RWPE2 (cell line): ENCODE measurements at regions not wholly inside any gene's neighbourhood (a gene's known extent, or its start where the extent isn't known, plus 50 kb on each side); places are given as distances from the start of the nearest gene placed in this dataset.

Experiments used
- ATAC-seq: fragments of 200-7000 bp; cut with Tn5 transposase; 3 replicates; pipeline ENCODE4 v1.9.1; 2021; ENCODE audit warnings: low read depth
- DNase-seq: peaks from one replicate; pipeline ENCODE4 v3.0.0-alpha.2; 2020; ENCODE audit warnings: low spot score
- H3K27ac ChIP-seq: fragments of 450-650 bp; 2 replicates; pipeline ENCODE4 v1.5.1; 2017; ENCODE audit warnings: mild to moderate bottlenecking; ENCODE audit not compliant: poor library complexity, severe bottlenecking
- H3K27me3 ChIP-seq: fragments of 250-450 bp; sonication (Bioruptor Pico); 2 replicates; pipeline ENCODE4 v1.5.1; 2021; ENCODE audit warnings: mild to moderate bottlenecking, moderate library complexity; ENCODE audit not compliant: insufficient read depth, poor library complexity, severe bottlenecking
- H3K36me3 ChIP-seq: fragments of 250-450 bp; sonication (Bioruptor Pico); 2 replicates; pipeline ENCODE4 v1.5.1; 2020; ENCODE audit warnings: low read depth, mild to moderate bottlenecking, moderate library complexity
- H3K4me1 ChIP-seq: fragments of 250-450 bp; sonication (Bioruptor Pico); 2 replicates; pipeline ENCODE4 v1.5.1; 2021; ENCODE audit warnings: mild to moderate bottlenecking, moderate library complexity; ENCODE audit not compliant: insufficient read depth, poor library complexity, severe bottlenecking
- H3K4me3 ChIP-seq: fragments of 250-450 bp; sonication (Bioruptor Pico); 2 replicates; pipeline ENCODE4 v1.5.1; 2021; ENCODE audit warnings: mild to moderate bottlenecking, moderate library complexity; ENCODE audit not compliant: severe bottlenecking
- H3K9me3 ChIP-seq: fragments of 250-450 bp; sonication (Bioruptor Pico); 2 replicates; pipeline ENCODE4 v1.5.1; 2021; ENCODE audit warnings: mild to moderate bottlenecking, moderate library complexity; ENCODE audit not compliant: severe bottlenecking
- CTCF ChIP-seq: fragments of 450-650 bp; IDR thresholded peaks from one replicate; pipeline ENCODE4 v1.5.1; 2017; ENCODE audit warnings: mild to moderate bottlenecking, moderate library complexity; ENCODE audit not compliant: poor library complexity, severe bottlenecking

- DNase-seq (no peak), ATAC-seq (no peak)
- Histone ChIP-seq H3K4me3 (no peak overlapping the region), H3K36me3 (no peaks in the 10 kb centered on the region), H3K27ac (no peak overlapping the region), H3K27me3 (peaks cover 37% of the 10 kb centered on the region), H3K4me1 (no peaks in the 10 kb centered on the region), H3K9me3 (no peaks in the 10 kb centered on the region)
- no peak for TF ChIP-seq CTCF
These were observed 659.2 kb downstream of the MTRR start for GRCh38 chr5:8528106-8528505.

GRCh38 chr5:8538821-8539220, 669.9 kb downstream of the MTRR start:
- ATAC-seq (no peak), DNase-seq (no peak)
- H3K4me1 ChIP-seq = no peaks in the 10 kb centered on the region
- no peak for TF ChIP-seq CTCF
- H3K27ac ChIP-seq = no peak overlapping the region
- peaks cover 26% of the 10 kb centered on the region for H3K27me3 ChIP-seq
- no peaks in the 10 kb centered on the region for H3K36me3 ChIP-seq
- H3K4me3 ChIP-seq = no peak overlapping the region
- no peaks in the 10 kb centered on the region for H3K9me3 ChIP-seq

- Histone ChIP-seq H3K36me3 (no peaks in the 10 kb centered on the region), H3K27ac (no peak overlapping the region), H3K4me3 (no peak overlapping the region), H3K4me1 (no peaks in the 10 kb centered on the region), H3K9me3 (no peaks in the 10 kb centered on the region), H3K27me3 (peaks cover 23% of the 10 kb centered on the region)
- DNase-seq (no peak), ATAC-seq (no peak)
- TF ChIP-seq CTCF = no peak
These were observed 671.4 kb downstream of the MTRR start for GRCh38 chr5:8540317-8540716.

- no peaks in the 10 kb centered on the region for H3K4me1 ChIP-seq
- no peak overlapping the region for H3K4me3 ChIP-seq
- no peaks in the 10 kb centered on the region for H3K36me3 ChIP-seq
- no peaks in the 10 kb centered on the region for H3K9me3 ChIP-seq
- no peak for TF ChIP-seq CTCF
- peaks cover 5% of the 10 kb centered on the region for H3K27me3 ChIP-seq
- H3K27ac ChIP-seq = no peak overlapping the region
- DNase-seq = no peak
- ATAC-seq = no peak; the same call in 2 of the 3 replicates
These were observed 682.0 kb downstream of the MTRR start for GRCh38 chr5:8550921-8551320.

GRCh38 chr5:8553364-8553763, 684.4 kb downstream of the MTRR start:
- H3K27ac ChIP-seq = no peak overlapping the region
- TF ChIP-seq CTCF = no peak
- ATAC-seq (no peak), DNase-seq (no peak)
- no peaks in the 10 kb centered on the region for H3K4me1 ChIP-seq
- H3K27me3 ChIP-seq = peaks cover 5% of the 10 kb centered on the region
- H3K4me3 ChIP-seq = no peak overlapping the region
- no peaks in the 10 kb centered on the region for H3K36me3 ChIP-seq
- H3K9me3 ChIP-seq = no peaks in the 10 kb centered on the region
